ENCODE measurements at regions not wholly inside any gene's neighbourhood (a gene's known extent, or its start where the extent isn't known, plus 50 kb on each side); places are given as distances from the start of the nearest gene placed in this dataset.
A peak's percentile ranks its signal among the peaks of the same experiment; 100 is the strongest.

DNA sequence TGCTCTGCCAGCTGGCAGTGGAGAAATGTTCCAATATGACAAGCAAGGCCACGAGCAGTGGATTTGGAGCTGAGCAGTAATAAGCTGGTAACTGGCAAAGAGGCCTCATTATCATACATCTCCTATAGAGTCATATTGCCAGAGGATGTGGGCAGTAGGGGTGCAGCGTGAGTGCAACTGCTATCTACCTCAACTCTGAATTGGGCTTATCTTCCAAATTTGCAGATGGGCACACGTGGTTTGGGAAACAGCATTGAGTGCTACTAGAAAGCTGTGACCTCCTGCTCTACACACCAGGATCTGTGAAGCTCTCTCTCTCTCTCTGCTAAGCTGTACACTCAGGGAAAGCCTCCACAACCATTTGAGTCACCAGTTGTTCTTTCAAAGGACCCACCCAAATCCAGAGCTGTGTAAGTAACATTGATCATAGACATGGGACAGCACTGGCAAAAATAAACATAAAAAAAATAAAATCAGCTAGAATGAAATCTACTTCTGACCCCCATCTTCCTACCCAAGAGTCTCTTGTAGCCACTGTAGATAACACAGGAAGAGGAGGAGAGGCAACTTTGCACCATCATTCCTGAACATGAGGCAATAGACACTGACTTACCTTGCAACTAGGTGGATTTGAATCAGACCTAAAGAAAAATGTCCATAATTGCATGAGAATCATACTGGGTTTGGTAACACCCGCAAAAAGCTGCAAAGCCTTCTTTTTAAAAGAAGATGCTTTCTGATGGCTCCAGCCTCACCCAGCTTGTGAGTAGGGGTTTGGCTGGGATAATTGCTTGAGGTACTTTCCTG is 82.9 kb upstream of the THBS1 start:
- Histone ChIP-seq H3K4me1 (ENCODE audit: control insufficient read depth, insufficient read depth, low read length, unreplicated experiment) (no peaks in the 10 kb centered on the region), H3K36me3 (ENCODE audit: insufficient read depth, low read length) (no peaks in the 10 kb centered on the region), H3K4me3 (ENCODE audit: low read depth, low read length) (no peak overlapping the region), H3K27ac (ENCODE audit: low read depth, low read length) (no peak overlapping the region), H3K27me3 (ENCODE audit: insufficient read depth, low read length) (no peaks in the 10 kb centered on the region; the same call in 1 of the 2 replicates), H3K79me2 (ENCODE audit: control insufficient read depth, insufficient read depth, low read length, unreplicated experiment) (no peaks in the 10 kb centered on the region), H2AFZ (ENCODE audit: low read length, unreplicated experiment) (no peak overlapping the region)

DNA sequence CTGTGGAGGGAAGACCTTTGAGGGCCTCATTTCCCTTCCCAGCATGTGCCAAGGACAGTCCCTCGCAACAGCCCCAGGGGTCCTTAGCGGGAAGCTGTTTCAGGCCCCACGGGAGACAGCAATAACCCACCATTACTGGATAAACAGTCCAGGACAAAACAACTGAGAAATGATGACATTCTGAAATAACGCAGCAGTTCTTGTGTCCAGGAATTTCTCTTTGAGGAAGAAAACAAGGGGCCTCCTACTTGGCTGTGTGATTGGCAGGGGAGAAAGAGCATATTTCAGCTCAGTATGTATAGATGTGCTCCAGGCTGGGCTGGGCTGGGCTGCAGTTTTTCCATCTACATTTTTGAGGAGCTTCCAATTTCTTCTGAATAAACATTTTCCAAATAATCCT is 82.2 kb upstream of the THBS1 start:
- Histone ChIP-seq H3K36me3 (ENCODE audit: insufficient read depth, low read length) (no peaks in the 10 kb centered on the region), H2AFZ (ENCODE audit: low read length, unreplicated experiment) (no peak overlapping the region), H3K4me3 (ENCODE audit: low read depth, low read length) (no peak overlapping the region), H3K27me3 (ENCODE audit: insufficient read depth, low read length) (no peaks in the 10 kb centered on the region; the same call in 1 of the 2 replicates), H3K27ac (ENCODE audit: low read depth, low read length) (no peak overlapping the region), H3K79me2 (ENCODE audit: control insufficient read depth, insufficient read depth, low read length, unreplicated experiment) (no peaks in the 10 kb centered on the region), H3K4me1 (ENCODE audit: control insufficient read depth, insufficient read depth, low read length, unreplicated experiment) (no peaks in the 10 kb centered on the region)

DNA sequence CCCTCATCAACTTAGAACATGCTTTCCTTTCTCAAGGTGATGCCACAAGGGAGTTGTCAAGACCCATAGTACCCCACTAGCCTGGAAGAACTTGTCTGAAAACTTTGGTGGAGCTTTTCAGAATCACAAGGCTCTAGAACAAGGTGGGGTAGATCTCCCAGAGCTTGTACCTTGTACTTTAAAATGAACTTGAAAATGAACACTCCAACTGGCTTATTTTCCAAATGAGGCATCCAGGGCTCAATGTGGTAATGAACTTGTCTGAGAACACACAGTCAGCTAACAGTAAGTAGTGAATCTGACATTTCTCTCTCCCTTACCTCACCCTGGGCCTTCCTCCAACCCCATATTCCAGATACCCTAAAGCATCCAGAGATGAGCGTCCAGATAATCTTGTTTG is 81.8 kb upstream of the THBS1 start:
- no peaks in the 10 kb centered on the region for H3K36me3 ChIP-seq (ENCODE audit: insufficient read depth, low read length)
- no peak overlapping the region for H3K27ac ChIP-seq (ENCODE audit: low read depth, low read length)
- no peaks in the 10 kb centered on the region for H3K79me2 ChIP-seq (ENCODE audit: control insufficient read depth, insufficient read depth, low read length, unreplicated experiment)
- H3K27me3 ChIP-seq (ENCODE audit: insufficient read depth, low read length) = no peaks in the 10 kb centered on the region; the same call in 1 of the 2 replicates
- no peaks in the 10 kb centered on the region for H3K4me1 ChIP-seq (ENCODE audit: control insufficient read depth, insufficient read depth, low read length, unreplicated experiment)
- H2AFZ ChIP-seq (ENCODE audit: low read length, unreplicated experiment) = no peak overlapping the region
- H3K4me3 ChIP-seq (ENCODE audit: low read depth, low read length) = no peak overlapping the region

DNA sequence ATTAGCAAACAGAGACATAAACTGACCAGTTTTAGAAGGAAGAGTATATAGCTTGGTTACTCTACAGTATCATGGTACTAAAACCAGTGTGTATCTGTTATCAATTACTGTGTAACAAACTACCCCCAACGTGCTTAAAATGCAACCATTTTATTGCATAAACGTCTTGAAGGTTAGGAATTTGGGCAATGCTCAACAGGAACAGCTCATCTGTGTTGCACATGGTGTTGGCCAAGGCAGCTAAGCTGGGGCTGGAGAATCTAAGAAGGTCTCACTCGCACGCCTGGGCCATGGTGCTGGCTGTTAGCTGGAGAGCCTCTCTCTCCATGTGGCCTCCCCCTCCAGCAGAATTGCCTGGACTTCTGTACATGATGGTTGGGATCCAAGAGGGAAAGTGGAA is 81.2 kb upstream of the THBS1 start:
- Histone ChIP-seq H3K27ac (ENCODE audit: low read depth, low read length) (no peak overlapping the region), H3K36me3 (ENCODE audit: insufficient read depth, low read length) (no peaks in the 10 kb centered on the region), H3K4me3 (ENCODE audit: low read depth, low read length) (no peak overlapping the region), H3K27me3 (ENCODE audit: insufficient read depth, low read length) (no peaks in the 10 kb centered on the region; the same call in 1 of the 2 replicates), H3K4me1 (ENCODE audit: control insufficient read depth, insufficient read depth, low read length, unreplicated experiment) (peaks cover 5% of the 10 kb centered on the region), H2AFZ (ENCODE audit: low read length, unreplicated experiment) (no peak overlapping the region), H3K79me2 (ENCODE audit: control insufficient read depth, insufficient read depth, low read length, unreplicated experiment) (no peaks in the 10 kb centered on the region)

DNA sequence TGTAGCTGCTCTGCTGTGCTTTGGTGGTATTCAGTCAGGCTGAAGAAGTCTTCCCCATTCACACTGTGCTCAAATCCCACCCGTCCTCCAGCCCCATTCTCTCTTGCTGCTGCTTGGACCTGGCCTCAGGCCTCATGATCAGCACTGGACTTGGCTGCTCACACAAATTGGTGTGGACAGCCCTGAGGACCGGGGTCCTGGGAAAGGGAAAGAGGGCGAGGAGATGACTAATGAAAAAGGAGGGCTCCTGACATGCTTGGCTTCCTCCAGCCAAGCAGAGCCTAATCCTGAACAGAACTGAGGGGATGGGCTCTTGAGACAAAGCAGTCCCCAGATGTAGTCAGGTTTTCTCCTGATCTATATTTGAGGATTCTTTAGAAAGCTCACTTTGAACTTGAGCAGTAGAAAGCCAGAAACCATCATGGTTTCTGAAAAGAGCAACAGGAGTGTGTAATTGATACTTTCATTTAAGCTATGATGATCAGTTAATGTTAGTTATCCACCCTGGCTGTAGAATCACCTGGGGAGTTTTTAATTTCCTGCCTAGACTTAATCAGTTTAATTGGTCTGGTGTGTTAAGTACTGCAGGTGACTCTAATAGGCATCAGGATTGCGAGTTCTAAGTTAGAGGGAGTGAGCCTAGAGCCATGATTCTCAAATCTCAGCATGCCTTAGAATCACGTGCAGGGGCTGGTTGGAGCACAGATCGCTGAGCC is 79.4 kb upstream of the THBS1 start:
- no peak overlapping the region for H2AFZ ChIP-seq (ENCODE audit: low read length, unreplicated experiment)
- no peak overlapping the region for H3K27ac ChIP-seq (ENCODE audit: low read depth, low read length)
- H3K79me2 ChIP-seq (ENCODE audit: control insufficient read depth, insufficient read depth, low read length, unreplicated experiment) = no peaks in the 10 kb centered on the region

DNA sequence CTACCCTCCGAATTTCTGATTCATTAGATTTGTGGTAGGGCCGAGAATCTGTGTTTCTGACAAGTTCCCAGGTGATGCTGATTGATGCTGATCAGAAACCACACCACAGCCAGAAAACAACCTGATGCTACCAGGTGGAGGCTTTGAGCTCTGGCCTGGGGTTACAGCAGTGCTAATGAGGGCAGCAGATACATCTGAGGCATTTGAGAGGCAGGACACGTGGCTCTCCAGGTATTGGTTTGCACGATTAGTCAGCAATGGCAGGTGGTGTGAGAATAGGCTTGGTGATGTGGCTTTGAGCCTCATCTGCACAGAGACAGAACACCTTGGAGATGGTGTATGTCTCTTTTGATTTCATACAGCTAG is 78.8 kb upstream of the THBS1 start:
- Histone ChIP-seq H3K4me1 (ENCODE audit: control insufficient read depth, insufficient read depth, low read length, unreplicated experiment) (peaks cover 11% of the 10 kb centered on the region), H3K79me2 (ENCODE audit: control insufficient read depth, insufficient read depth, low read length, unreplicated experiment) (no peaks in the 10 kb centered on the region), H3K27ac (ENCODE audit: low read depth, low read length) (no peak overlapping the region), H3K36me3 (ENCODE audit: insufficient read depth, low read length) (no peaks in the 10 kb centered on the region), H3K4me3 (ENCODE audit: low read depth, low read length) (no peak overlapping the region), H3K27me3 (ENCODE audit: insufficient read depth, low read length) (no peaks in the 10 kb centered on the region), H2AFZ (ENCODE audit: low read length, unreplicated experiment) (no peak overlapping the region)

More for the DNA sequence above, 79.4 kb upstream of the THBS1 start:
- Histone ChIP-seq H3K27me3 (ENCODE audit: insufficient read depth, low read length) (no peaks in the 10 kb centered on the region), H3K4me3 (ENCODE audit: low read depth, low read length) (no peak overlapping the region), H3K36me3 (ENCODE audit: insufficient read depth, low read length) (no peaks in the 10 kb centered on the region), H3K4me1 (ENCODE audit: control insufficient read depth, insufficient read depth, low read length, unreplicated experiment) (peaks cover 11% of the 10 kb centered on the region)

DNA sequence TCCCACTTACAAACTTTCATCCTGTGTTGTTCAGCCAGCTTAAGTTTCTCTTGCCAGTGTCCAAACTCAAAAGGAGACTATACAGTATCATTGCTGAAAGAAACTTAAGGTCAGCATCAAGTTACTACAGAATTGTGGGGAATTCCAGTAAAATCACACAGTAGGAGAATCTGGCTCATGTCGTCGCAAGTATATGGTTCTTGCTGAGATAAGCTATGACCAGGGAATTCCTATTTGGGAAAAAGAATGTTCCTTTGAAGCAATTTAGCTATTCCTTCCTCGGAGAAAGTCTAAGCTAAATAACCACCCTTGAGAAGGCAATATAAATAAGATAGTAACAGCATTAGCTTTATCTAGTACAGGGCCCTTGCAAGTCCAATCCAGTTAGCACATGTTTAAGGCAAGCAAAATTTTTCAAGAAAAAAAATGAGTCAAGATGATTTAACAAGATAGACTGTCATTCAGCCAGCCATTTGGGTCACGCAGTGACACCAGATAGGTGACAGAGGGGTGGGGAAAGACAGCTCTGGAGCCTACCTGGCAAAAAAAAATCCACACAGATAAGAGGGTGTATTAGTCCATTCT is 78.2 kb upstream of the THBS1 start:
- H3K4me3 ChIP-seq (ENCODE audit: low read depth, low read length) = no peak overlapping the region
- H3K27ac ChIP-seq (ENCODE audit: low read depth, low read length) = no peak overlapping the region
- H3K36me3 ChIP-seq (ENCODE audit: insufficient read depth, low read length) = no peaks in the 10 kb centered on the region
- no peaks in the 10 kb centered on the region for H3K79me2 ChIP-seq (ENCODE audit: control insufficient read depth, insufficient read depth, low read length, unreplicated experiment)
- H3K4me1 ChIP-seq (ENCODE audit: control insufficient read depth, insufficient read depth, low read length, unreplicated experiment) = peaks cover 11% of the 10 kb centered on the region
- H3K27me3 ChIP-seq (ENCODE audit: insufficient read depth, low read length) = no peaks in the 10 kb centered on the region
- no peak overlapping the region for H2AFZ ChIP-seq (ENCODE audit: low read length, unreplicated experiment)

DNA sequence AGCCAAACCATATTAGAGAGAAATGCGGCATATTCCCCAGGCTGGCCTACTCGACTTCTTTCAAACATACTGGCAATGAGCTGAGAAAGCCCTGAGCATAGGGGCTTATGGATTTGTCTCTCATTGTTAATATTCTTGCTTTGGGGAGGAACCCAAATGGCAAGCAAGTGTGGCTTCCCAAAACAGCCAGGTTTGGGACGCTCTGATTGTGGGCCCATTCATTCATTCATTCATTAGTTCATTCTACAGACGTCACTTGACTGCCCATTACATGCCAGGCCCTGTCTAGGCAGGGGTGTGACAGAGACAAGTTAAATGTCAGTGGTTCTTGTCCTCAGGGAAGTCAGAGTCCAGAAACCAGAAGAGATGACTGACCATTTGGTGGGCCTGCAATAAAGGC is 77.4 kb upstream of the THBS1 start:
- Histone ChIP-seq H3K36me3 (ENCODE audit: insufficient read depth, low read length) (no peaks in the 10 kb centered on the region), H3K79me2 (ENCODE audit: control insufficient read depth, insufficient read depth, low read length, unreplicated experiment) (no peaks in the 10 kb centered on the region), H3K4me3 (ENCODE audit: low read depth, low read length) (no peak overlapping the region), H2AFZ (ENCODE audit: low read length, unreplicated experiment) (no peak overlapping the region), H3K27me3 (ENCODE audit: insufficient read depth, low read length) (no peaks in the 10 kb centered on the region), H3K27ac (ENCODE audit: low read depth, low read length) (no peak overlapping the region), H3K4me1 (ENCODE audit: control insufficient read depth, insufficient read depth, low read length, unreplicated experiment) (peaks cover 11% of the 10 kb centered on the region)

DNA sequence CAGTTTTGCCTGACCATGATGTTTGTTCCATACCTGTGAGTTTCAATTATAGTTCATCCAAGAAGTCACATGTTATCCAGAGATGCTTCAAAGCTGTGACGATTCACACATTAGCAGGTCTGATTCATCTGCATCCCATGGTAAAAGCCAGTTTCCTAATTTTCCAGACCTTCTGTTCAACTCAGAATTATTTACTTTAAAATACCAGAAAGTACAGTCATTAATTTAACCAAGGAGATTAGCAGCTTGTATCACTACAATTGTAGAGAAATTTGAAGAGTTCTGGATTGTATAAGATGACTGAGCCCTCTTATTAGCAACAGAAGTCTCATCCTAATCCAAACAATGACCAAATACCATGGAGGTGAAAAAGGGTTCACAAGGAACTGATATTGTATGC is 76.1 kb upstream of the THBS1 start:
- H3K79me2 ChIP-seq (ENCODE audit: control insufficient read depth, insufficient read depth, low read length, unreplicated experiment) = no peaks in the 10 kb centered on the region
- no peaks in the 10 kb centered on the region for H3K36me3 ChIP-seq (ENCODE audit: insufficient read depth, low read length)
- H2AFZ ChIP-seq (ENCODE audit: low read length, unreplicated experiment) = no peak overlapping the region
- no peak overlapping the region for H3K4me3 ChIP-seq (ENCODE audit: low read depth, low read length)
- H3K27ac ChIP-seq (ENCODE audit: low read depth, low read length) = peak overlapping the region; percentile 25; the same call in 1 of the 2 replicates
- H3K4me1 ChIP-seq (ENCODE audit: control insufficient read depth, insufficient read depth, low read length, unreplicated experiment) = peaks cover 11% of the 10 kb centered on the region
- no peaks in the 10 kb centered on the region for H3K27me3 ChIP-seq (ENCODE audit: insufficient read depth, low read length)

DNA sequence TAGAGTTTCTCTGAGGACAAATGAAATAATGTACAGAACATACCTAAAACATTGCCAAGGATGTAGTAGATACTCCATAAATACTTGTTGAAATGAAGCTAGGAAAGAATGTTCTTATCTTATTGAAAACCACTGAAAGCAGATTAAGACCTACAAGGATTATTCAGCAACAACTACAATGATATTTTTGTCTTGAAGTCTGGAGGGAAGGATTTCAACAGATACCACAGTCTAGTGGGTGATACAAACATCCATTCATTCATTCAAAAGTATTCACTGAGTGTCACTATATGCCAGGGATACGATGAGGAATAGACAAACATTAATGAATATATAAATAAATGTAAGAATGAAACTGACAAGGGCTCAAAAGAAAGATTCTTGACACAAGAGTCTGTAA is 74.7 kb upstream of the THBS1 start:
- H3K27ac ChIP-seq (ENCODE audit: low read depth, low read length) = no peak overlapping the region
- H3K4me1 ChIP-seq (ENCODE audit: control insufficient read depth, insufficient read depth, low read length, unreplicated experiment) = peaks cover 16% of the 10 kb centered on the region
- no peak overlapping the region for H2AFZ ChIP-seq (ENCODE audit: low read length, unreplicated experiment)
- H3K79me2 ChIP-seq (ENCODE audit: control insufficient read depth, insufficient read depth, low read length, unreplicated experiment) = no peaks in the 10 kb centered on the region
- H3K4me3 ChIP-seq (ENCODE audit: low read depth, low read length) = no peak overlapping the region
- no peaks in the 10 kb centered on the region for H3K27me3 ChIP-seq (ENCODE audit: insufficient read depth, low read length)
- H3K36me3 ChIP-seq (ENCODE audit: insufficient read depth, low read length) = no peaks in the 10 kb centered on the region

Measured in ACC112 (cell line).